ENCODE measurements at regions not wholly inside any gene's neighbourhood (a gene's known extent, or its start where the extent isn't known, plus 50 kb on each side); places are given as distances from the start of the nearest gene placed in this dataset.

DNA sequence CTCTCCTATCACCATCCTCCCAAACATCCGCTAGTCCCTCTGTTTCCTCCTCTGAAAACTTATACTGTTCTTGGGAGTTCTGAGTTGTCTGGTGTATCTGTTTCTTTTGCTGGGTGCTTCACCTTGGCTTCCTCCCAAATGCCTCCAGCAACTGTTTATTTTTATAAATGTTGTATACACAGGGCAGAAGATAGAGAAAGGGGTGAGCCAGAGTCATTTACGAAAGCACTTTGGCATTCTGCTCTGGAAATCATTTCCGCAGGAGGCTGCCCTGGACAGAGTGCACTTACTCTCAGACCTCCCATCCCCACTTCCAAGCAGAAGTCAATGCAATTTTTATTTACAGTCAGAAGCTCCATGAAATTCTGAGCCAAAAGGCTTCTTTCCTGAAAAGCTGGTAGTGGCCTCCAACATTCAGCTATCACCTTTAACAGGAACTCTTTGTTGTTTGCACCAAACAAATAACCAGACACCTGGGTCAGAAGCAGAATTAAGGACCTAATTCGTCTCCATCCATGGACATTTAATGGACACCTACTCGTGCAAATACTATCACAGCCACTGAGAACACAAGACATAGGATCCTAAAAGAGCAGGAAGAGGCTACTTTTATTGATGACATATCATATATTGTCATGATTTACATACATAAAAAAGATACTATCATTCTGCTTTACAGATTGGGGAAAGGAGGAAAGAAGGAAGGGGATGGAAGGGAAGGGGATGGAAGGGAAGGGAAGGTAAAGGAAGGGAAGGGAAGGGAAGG is 229.5 kb upstream of the PAPPA start:
- Histone ChIP-seq H3K79me2 (ENCODE audit: low read length) (no peaks in the 10 kb centered on the region), H3K36me3 (ENCODE audit: insufficient read depth, low read length) (no peaks in the 10 kb centered on the region), H2AFZ (ENCODE audit: low read length) (no peak overlapping the region), H3K9me2 (replicated peaks; ENCODE audit: insufficient read depth, low read length) (0 out of 2 replicates have a peak, but pooled peaks cover 4% of the 10 kb centered on the region), H3K27ac (ENCODE audit: low read length) (no peak overlapping the region), H4K20me1 (ENCODE audit: insufficient read depth, low read depth, low read length) (no peaks in the 10 kb centered on the region), H3K9ac (ENCODE audit: low read length) (no peak overlapping the region), H3K4me3 (ENCODE audit: low read length) (no peak overlapping the region), H3K4me2 (ENCODE audit: low read depth, low read length, poor library complexity, severe bottlenecking) (no peak overlapping the region), H3K4me1 (ENCODE audit: low read length) (no peaks in the 10 kb centered on the region), H3K27me3 (ENCODE audit: low read length) (no peaks in the 10 kb centered on the region), H3K9me3 (ENCODE audit: low read length) (no peaks in the 10 kb centered on the region)
- no peak for DNase-seq

DNA sequence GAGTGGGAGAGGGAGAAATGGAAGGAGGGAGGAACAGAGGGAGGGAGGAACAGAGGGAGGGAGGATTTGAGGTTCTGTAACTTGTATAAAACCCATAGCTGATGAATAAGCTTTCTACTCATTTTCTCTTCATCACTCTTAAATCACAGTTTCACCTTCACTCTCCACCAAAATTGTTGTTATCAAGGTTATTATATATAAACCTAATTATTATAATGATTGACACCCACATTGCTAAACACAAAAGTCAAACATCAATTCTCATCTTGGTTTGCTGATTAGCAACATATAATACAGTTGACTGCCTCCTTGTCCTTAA is 229.0 kb upstream of the PAPPA start:
- no peaks in the 10 kb centered on the region for H3K27me3 ChIP-seq (ENCODE audit: low read length)
- 0 out of 2 replicates have a peak, but pooled peaks cover 4% of the 10 kb centered on the region for H3K9me2 ChIP-seq (replicated peaks; ENCODE audit: insufficient read depth, low read length)
- H4K20me1 ChIP-seq (ENCODE audit: insufficient read depth, low read depth, low read length): no peaks in the 10 kb centered on the region
- H3K27ac ChIP-seq (ENCODE audit: low read length): no peak overlapping the region
- H3K79me2 ChIP-seq (ENCODE audit: low read length): no peaks in the 10 kb centered on the region
- DNase-seq: no peak
- no peak overlapping the region for H2AFZ ChIP-seq (ENCODE audit: low read length)
- H3K36me3 ChIP-seq (ENCODE audit: insufficient read depth, low read length): no peaks in the 10 kb centered on the region
- H3K9me3 ChIP-seq (ENCODE audit: low read length): no peaks in the 10 kb centered on the region
- H3K4me1 ChIP-seq (ENCODE audit: low read length): no peaks in the 10 kb centered on the region
- H3K4me2 ChIP-seq (ENCODE audit: low read depth, low read length, poor library complexity, severe bottlenecking): no peak overlapping the region
- H3K4me3 ChIP-seq (ENCODE audit: low read length): no peak overlapping the region
- H3K9ac ChIP-seq (ENCODE audit: low read length): no peak overlapping the region

DNA sequence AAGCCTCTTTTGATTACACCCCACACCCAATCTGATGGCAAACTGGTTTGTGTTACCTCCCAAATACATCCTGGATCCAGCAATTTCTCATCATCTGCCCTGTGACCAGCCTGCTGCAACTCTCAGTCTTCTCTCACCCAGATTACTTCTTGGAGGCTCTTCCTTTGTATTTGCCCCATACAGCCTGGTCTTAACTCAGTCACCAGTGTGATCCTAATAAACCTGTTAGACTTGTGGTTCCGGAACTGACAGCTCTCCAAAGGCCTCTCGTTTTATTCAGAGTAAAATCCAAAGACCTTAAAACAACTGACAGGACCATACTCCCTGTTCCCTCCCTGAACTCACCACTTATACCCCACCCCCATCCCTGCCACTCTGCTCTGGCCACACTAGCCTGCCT is 228.2 kb upstream of the PAPPA start:
- DNase-seq: no peak
- Histone ChIP-seq H3K4me3 (ENCODE audit: low read length) (no peak overlapping the region), H3K9me3 (ENCODE audit: low read length) (no peaks in the 10 kb centered on the region), H2AFZ (ENCODE audit: low read length) (no peak overlapping the region), H3K27ac (ENCODE audit: low read length) (no peak overlapping the region), H3K36me3 (ENCODE audit: insufficient read depth, low read length) (no peaks in the 10 kb centered on the region), H3K9ac (ENCODE audit: low read length) (no peak overlapping the region), H3K79me2 (ENCODE audit: low read length) (no peaks in the 10 kb centered on the region), H3K4me1 (ENCODE audit: low read length) (no peaks in the 10 kb centered on the region), H4K20me1 (ENCODE audit: insufficient read depth, low read depth, low read length) (no peaks in the 10 kb centered on the region), H3K9me2 (replicated peaks; ENCODE audit: insufficient read depth, low read length) (0 out of 2 replicates have a peak, but pooled peaks cover 4% of the 10 kb centered on the region), H3K4me2 (ENCODE audit: low read depth, low read length, poor library complexity, severe bottlenecking) (no peak overlapping the region), H3K27me3 (ENCODE audit: low read length) (no peaks in the 10 kb centered on the region)

DNA sequence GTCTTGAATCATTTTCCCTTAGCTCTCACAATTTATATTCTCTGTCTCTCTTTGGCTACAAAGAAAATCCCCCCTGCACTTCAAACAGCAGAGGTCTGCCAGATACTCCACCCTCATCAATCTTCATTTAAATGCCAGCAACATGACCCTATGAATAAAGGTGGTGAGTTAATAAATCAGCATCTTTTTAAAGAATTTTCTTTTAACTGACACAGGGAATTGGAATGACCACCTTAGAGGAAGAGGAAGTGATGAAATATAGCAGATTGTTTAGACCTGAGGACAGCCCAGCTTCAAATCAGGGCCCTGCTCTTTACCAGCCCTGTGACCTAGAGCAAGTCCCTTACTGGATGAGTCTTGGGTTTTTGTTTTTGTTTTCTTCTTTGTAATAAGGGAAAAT is 223.1 kb upstream of the PAPPA start:
- Histone ChIP-seq H3K79me2 (ENCODE audit: low read length) (no peaks in the 10 kb centered on the region), H3K4me1 (ENCODE audit: low read length) (no peaks in the 10 kb centered on the region), H2AFZ (ENCODE audit: low read length) (no peak overlapping the region), H3K36me3 (ENCODE audit: insufficient read depth, low read length) (no peaks in the 10 kb centered on the region), H3K27me3 (ENCODE audit: low read length) (no peaks in the 10 kb centered on the region), H3K4me2 (ENCODE audit: low read depth, low read length, poor library complexity, severe bottlenecking) (no peak overlapping the region), H3K9me2 (replicated peaks; ENCODE audit: insufficient read depth, low read length) (0 out of 2 replicates have a peak, but pooled peaks cover 4% of the 10 kb centered on the region), H3K27ac (ENCODE audit: low read length) (no peak overlapping the region), H3K9ac (ENCODE audit: low read length) (no peak overlapping the region), H4K20me1 (ENCODE audit: insufficient read depth, low read depth, low read length) (no peaks in the 10 kb centered on the region), H3K9me3 (ENCODE audit: low read length) (no peaks in the 10 kb centered on the region), H3K4me3 (ENCODE audit: low read length) (no peak overlapping the region)
- no peak for DNase-seq

DNA sequence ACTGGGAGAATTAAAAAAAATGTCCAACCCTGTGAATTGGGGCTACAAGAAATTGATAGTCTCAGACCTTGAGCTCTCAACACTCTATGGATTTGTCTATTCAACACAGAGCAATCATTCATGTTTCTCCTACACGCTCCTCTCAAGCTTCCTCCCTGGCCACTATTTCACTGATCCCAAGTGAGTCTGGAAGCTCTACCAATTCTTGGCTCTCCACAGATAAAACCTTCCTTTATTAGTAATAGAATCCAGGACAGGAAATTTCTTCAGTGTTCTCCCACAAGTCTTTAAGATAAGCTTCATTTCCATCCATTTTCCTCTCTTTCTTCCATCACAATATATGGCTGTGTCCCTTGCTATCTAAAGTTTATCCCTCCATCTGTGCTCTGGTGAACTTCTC is 215.1 kb upstream of the PAPPA start:
- Histone ChIP-seq H3K9ac (ENCODE audit: low read length) (no peak overlapping the region), H3K36me3 (ENCODE audit: insufficient read depth, low read length) (no peaks in the 10 kb centered on the region), H3K27me3 (ENCODE audit: low read length) (no peaks in the 10 kb centered on the region), H3K9me2 (replicated peaks; ENCODE audit: insufficient read depth, low read length) (no peaks in the 10 kb centered on the region), H3K4me2 (ENCODE audit: low read depth, low read length, poor library complexity, severe bottlenecking) (no peak overlapping the region), H4K20me1 (ENCODE audit: insufficient read depth, low read depth, low read length) (no peaks in the 10 kb centered on the region), H2AFZ (ENCODE audit: low read length) (no peak overlapping the region), H3K4me3 (ENCODE audit: low read length) (no peak overlapping the region), H3K79me2 (ENCODE audit: low read length) (no peaks in the 10 kb centered on the region), H3K4me1 (ENCODE audit: low read length) (no peaks in the 10 kb centered on the region), H3K9me3 (ENCODE audit: low read length) (no peaks in the 10 kb centered on the region), H3K27ac (ENCODE audit: low read length) (no peak overlapping the region)
- DNase-seq: no peak

DNA sequence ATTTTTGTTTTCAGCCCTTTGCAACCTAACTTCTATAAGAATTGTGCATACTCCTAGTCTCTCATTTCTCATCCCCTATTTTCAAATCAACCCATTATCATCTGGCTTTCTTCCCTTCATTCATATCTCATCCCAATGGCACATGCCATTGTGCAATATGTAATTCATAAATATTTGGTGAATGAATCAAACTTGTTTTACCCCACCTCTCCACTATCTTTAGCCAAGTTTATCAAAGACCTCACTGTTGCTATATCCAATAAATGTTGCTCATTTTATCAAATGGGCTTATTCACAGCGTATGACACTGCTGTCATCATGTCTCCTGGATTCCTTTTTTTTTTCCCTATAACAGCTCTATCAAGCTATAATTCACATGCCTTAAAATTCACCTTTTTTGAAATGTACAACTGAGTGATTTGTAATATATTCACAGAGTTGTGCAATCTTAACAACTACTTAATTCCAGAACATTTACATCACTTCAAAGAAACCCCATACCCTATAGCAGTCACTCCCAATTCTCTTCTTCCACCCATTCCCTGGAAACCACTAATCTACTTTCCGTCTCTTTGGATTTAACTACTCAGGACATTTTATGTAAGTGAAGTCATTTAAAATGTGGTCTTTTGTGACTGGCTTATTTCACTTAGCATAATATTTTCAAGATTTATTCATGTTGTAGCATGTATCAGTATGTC is 214.4 kb upstream of the PAPPA start:
- Histone ChIP-seq H3K36me3 (ENCODE audit: insufficient read depth, low read length) (no peaks in the 10 kb centered on the region), H3K9me3 (ENCODE audit: low read length) (no peaks in the 10 kb centered on the region), H3K4me2 (ENCODE audit: low read depth, low read length, poor library complexity, severe bottlenecking) (no peak overlapping the region), H3K4me1 (ENCODE audit: low read length) (no peaks in the 10 kb centered on the region), H4K20me1 (ENCODE audit: insufficient read depth, low read depth, low read length) (no peaks in the 10 kb centered on the region), H2AFZ (ENCODE audit: low read length) (no peak overlapping the region), H3K4me3 (ENCODE audit: low read length) (no peak overlapping the region), H3K79me2 (ENCODE audit: low read length) (no peaks in the 10 kb centered on the region), H3K27ac (ENCODE audit: low read length) (no peak overlapping the region), H3K27me3 (ENCODE audit: low read length) (no peaks in the 10 kb centered on the region), H3K9me2 (replicated peaks; ENCODE audit: insufficient read depth, low read length) (no peaks in the 10 kb centered on the region), H3K9ac (ENCODE audit: low read length) (no peak overlapping the region)
- no peak for DNase-seq

DNA sequence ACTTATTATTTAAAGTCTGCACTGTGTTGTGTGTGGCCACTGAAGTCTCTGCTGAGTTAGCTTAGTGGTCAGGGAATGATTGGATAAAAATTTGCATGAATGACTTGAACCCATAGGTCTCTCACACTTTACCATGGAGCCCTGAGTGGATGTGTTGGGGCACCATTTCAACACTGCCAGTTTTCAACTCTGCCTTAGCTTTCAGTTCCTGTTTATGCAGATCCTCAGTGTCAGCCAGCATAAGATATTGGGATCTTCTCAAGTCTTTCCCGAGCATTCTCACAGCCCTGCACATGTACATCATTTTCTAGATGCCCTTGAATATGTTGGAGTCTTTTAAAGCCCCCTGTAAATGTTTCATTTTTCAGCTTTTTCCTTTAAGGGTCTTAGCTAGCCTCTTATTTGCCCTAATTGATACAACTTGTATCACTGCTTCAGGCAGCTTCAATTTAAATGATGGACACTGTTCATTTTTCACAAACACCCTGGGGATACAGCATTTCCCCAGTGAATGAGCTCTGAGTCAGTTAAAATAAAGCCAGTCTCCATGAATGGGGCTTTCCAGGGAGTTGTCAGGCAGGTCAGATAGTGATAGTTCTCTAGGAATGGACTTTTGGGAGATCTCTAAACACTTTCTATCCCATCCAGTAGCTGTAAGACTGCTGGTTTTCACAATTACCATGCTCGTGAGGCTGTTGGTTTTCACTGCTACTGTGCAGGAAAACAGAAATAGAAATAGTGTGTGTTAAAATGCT is 211.9 kb upstream of the PAPPA start:
- Histone ChIP-seq H3K27ac (ENCODE audit: low read length) (no peak overlapping the region), H3K4me3 (ENCODE audit: low read length) (no peak overlapping the region), H3K4me1 (ENCODE audit: low read length) (no peaks in the 10 kb centered on the region), H3K79me2 (ENCODE audit: low read length) (no peaks in the 10 kb centered on the region), H3K4me2 (ENCODE audit: low read depth, low read length, poor library complexity, severe bottlenecking) (no peak overlapping the region), H3K9ac (ENCODE audit: low read length) (no peak overlapping the region), H4K20me1 (ENCODE audit: insufficient read depth, low read depth, low read length) (no peaks in the 10 kb centered on the region), H3K27me3 (ENCODE audit: low read length) (no peaks in the 10 kb centered on the region), H3K9me3 (ENCODE audit: low read length) (no peaks in the 10 kb centered on the region), H3K9me2 (replicated peaks; ENCODE audit: insufficient read depth, low read length) (no peaks in the 10 kb centered on the region), H2AFZ (ENCODE audit: low read length) (no peak overlapping the region), H3K36me3 (ENCODE audit: insufficient read depth, low read length) (no peaks in the 10 kb centered on the region)
- DNase-seq: no peak

DNA sequence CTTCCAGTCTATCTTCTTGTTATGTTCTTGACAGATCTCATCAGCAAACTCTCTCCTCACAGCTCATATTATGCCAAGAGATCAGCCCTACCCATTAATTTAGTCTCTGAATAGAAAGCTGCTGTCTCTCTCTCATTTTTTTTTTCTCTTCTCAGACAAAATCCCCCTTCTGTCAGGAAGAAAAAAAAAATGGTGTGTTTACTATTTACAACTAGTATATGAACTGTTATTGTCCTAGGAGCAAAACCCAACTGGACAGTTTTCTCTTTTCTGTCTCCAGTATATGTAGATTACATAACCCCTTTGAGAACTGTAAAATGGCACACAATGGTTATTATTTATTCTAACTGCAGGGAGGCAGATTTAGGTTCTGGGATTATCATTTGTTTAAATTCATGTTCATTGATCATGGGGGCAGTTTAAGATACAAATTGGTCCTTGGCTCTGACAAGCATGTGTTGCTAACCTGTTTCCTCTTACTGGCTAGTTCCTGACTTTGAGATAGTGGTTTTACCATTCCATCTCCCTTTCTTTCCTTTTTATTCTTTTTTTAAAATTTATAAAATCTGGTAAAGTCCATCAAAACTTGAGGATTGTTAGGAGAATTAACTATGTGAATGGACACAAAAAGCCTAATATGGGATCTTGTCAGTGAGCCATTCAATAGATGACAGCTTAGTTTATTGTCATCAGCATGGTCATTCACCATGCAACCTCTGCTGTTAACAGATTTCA is 210.0 kb upstream of the PAPPA start:
- Histone ChIP-seq H3K4me1 (ENCODE audit: low read length) (no peaks in the 10 kb centered on the region), H3K27ac (ENCODE audit: low read length) (no peak overlapping the region), H4K20me1 (ENCODE audit: insufficient read depth, low read depth, low read length) (no peaks in the 10 kb centered on the region), H3K9me2 (replicated peaks; ENCODE audit: insufficient read depth, low read length) (no peaks in the 10 kb centered on the region; the same call in 1 of the 2 replicates), H3K79me2 (ENCODE audit: low read length) (no peaks in the 10 kb centered on the region), H2AFZ (ENCODE audit: low read length) (no peak overlapping the region), H3K27me3 (ENCODE audit: low read length) (no peaks in the 10 kb centered on the region), H3K9ac (ENCODE audit: low read length) (no peak overlapping the region), H3K4me3 (ENCODE audit: low read length) (no peak overlapping the region), H3K36me3 (ENCODE audit: insufficient read depth, low read length) (no peaks in the 10 kb centered on the region), H3K9me3 (ENCODE audit: low read length) (no peaks in the 10 kb centered on the region), H3K4me2 (ENCODE audit: low read depth, low read length, poor library complexity, severe bottlenecking) (no peak overlapping the region)
- no peak for DNase-seq

All from Karpas-422 (cell line).